ENCODE measurements at regions not wholly inside any gene's neighbourhood (a gene's known extent, or its start where the extent isn't known, plus 50 kb on each side); places are given as distances from the start of the nearest gene placed in this dataset.

GRCh38 chr11:104619751-104620150 is 278.5 kb downstream of the CASP12 start:
- DNase-seq (ENCODE audit: low spot score), result no peak
- intact Hi-C loops (cut with DNase I), result loop anchor here (10.0 kb wide), 1 partner anchor 365 kb away; no protein-coding TSS in a partner anchor

GRCh38 chr11:104618954-104619353 is 279.3 kb downstream of the CASP12 start:
- intact Hi-C loops (cut with DNase I), result loop anchor here (10.0 kb wide), 1 partner anchor 364 kb away; no protein-coding TSS in a partner anchor
- no peak for DNase-seq (ENCODE audit: low spot score)

GRCh38 chr11:104614961-104615360 is 283.3 kb downstream of the CASP12 start:
- intact Hi-C loops (cut with DNase I), result loop anchor here (10.0 kb wide), 1 partner anchor 360 kb away; no protein-coding TSS in a partner anchor
- DNase-seq (ENCODE audit: low spot score), result no peak

GRCh38 chr11:104614117-104614680 is 284.1 kb downstream of the CASP12 start:
- DNase-seq (ENCODE audit: low spot score), result no peak
- intact Hi-C loops (cut with DNase I), result loop anchor here (10.0 kb wide), 1 partner anchor 359 kb away; no protein-coding TSS in a partner anchor

- no peak for DNase-seq (ENCODE audit: low spot score)
- intact Hi-C loops (cut with DNase I), result loop anchor here (10.0 kb wide), 1 partner anchor 356 kb away; no protein-coding TSS in a partner anchor
Measured at GRCh38 chr11:104610635-104611034, 287.6 kb downstream of the CASP12 start.

GRCh38 chr11:104609311-104610085 is 288.8 kb downstream of the CASP12 start:
- intact Hi-C loops (cut with DNase I), result loop anchor here (10.0 kb wide), 1 partner anchor 355 kb away; no protein-coding TSS in a partner anchor
- no peak for DNase-seq (ENCODE audit: low spot score)

- no peak for DNase-seq (ENCODE audit: low spot score)
- intact Hi-C loops (cut with DNase I), result no loop called here
Measured at GRCh38 chr11:104602643-104603042, 295.6 kb downstream of the CASP12 start.

GRCh38 chr11:104594228-104594958 is 303.9 kb downstream of the CASP12 start:
- intact Hi-C loops (cut with DNase I), result no loop called here
- DNase-seq (ENCODE audit: low spot score), result no peak

GRCh38 chr11:104588970-104589369 is 309.3 kb downstream of the CASP12 start:
- intact Hi-C loops (cut with DNase I), result no loop called here
- no peak for DNase-seq (ENCODE audit: low spot score)

GRCh38 chr11:104588446-104588845 is 309.8 kb downstream of the CASP12 start:
- no peak for DNase-seq (ENCODE audit: low spot score)
- intact Hi-C loops (cut with DNase I), result no loop called here

- intact Hi-C loops (cut with DNase I), result no loop called here
- DNase-seq (ENCODE audit: low spot score), result no peak
Measured at GRCh38 chr11:104584823-104585222, 313.4 kb downstream of the CASP12 start.

GRCh38 chr11:104583857-104584256 is 314.4 kb downstream of the CASP12 start:
- no peak for DNase-seq (ENCODE audit: low spot score)
- intact Hi-C loops (cut with DNase I), result no loop called here

- no peak for DNase-seq (ENCODE audit: low spot score)
- intact Hi-C loops (cut with DNase I), result no loop called here
Measured at GRCh38 chr11:104582431-104582830, 315.8 kb downstream of the CASP12 start.

GRCh38 chr11:104581246-104581980 is 316.8 kb downstream of the CASP12 start:
- intact Hi-C loops (cut with DNase I), result no loop called here
- no peak for DNase-seq (ENCODE audit: low spot score)

- intact Hi-C loops (cut with DNase I), result no loop called here
- no peak for DNase-seq (ENCODE audit: low spot score)
Measured at GRCh38 chr11:104573441-104573990, 324.7 kb downstream of the CASP12 start.

GRCh38 chr11:104572279-104572678 is 326.0 kb downstream of the CASP12 start:
- no peak for DNase-seq (ENCODE audit: low spot score)
- intact Hi-C loops (cut with DNase I), result no loop called here

- no peak for DNase-seq (ENCODE audit: low spot score)
- intact Hi-C loops (cut with DNase I), result no loop called here
Measured at GRCh38 chr11:104570078-104570701, 328.1 kb downstream of the CASP12 start.

- intact Hi-C loops (cut with DNase I), result no loop called here
Measured at GRCh38 chr11:104565583-104565961, 332.7 kb downstream of the CASP12 start.

More at GRCh38 chr11:104565583-104565961, 332.7 kb downstream of the CASP12 start:
- no peak for DNase-seq (ENCODE audit: low spot score)
